NCI-H69 (cell line): ENCODE measurements at regions not wholly inside any gene's neighbourhood (a gene's known extent, or its start where the extent isn't known, plus 50 kb on each side); places are given as distances from the start of the nearest gene placed in this dataset.
A peak's percentile ranks its signal among the peaks of the same experiment; 100 is the strongest.
"Not testable (repeated sequence)": the region's sequence is repeated elsewhere in the genome, so short reads cannot be mapped to it uniquely, and the experiment has no call there.

Source experiments
- DNase-seq: peaks from one replicate; lab custom pipeline; 2025; lab: John Stamatoyannopoulos, UW

DNA sequence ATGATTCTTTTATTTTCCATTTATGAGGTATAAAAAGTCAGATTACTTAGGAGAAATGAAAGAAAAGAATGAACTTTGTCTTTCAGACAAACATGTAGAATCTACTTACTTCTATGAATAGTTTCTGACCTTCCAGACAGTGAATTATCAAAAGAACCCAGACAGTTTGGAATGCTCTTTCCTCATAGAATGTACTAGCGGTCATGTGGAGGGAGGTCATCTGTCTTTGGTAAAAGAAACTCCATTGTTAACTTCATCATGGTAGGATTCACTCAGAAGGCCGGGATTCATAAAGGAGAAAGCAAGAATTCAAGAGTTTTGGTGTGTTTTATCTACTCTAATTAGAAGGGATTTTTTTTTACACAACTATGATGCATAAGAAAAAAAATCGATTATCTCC is 144.8 kb upstream of the ZNF804B start:
- DNase-seq: no peak

GRCh38 chr7:88610942-88611341 is 148.6 kb upstream of the ZNF804B start:
- DNase-seq: no peak

DNA sequence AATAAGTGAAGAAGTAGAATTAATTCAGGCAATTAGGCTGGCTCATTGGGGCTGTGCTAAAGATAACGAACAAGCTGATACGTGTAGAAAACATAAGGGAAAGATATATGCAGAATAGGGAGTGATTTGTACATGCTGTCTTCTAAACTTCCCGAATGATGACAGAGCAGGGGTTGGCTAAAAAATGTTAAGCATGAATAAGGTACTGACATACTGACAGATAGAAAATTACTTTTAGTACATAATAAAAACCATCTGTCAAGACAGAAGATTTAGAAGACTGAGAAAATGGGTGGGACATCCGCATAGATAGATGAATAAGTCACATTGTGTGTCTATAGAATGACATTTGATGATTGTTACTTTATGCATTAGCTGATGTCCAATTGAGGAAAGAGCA is 158.8 kb upstream of the ZNF804B start:
- DNase-seq: no peak

DNA sequence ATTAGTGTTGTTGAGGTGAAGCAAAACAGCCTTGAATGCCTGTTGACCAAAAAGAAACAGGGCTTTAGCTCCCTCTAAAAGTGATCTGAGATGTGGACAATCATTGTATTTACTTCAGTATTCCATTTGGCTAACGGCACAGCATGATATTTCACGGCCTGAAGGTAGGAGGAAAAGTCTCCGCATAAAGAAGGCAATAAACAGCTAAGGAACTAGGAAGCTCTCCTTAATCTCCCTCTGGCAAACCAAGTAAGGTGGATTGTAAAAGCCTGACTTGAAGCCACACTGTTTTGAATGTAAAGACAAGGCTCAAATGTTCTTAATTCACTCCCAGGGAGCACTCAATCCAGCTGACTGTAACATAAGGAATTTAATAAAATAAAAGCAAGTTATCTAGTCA is 160.0 kb upstream of the ZNF804B start:
- DNase-seq: no peak

DNA sequence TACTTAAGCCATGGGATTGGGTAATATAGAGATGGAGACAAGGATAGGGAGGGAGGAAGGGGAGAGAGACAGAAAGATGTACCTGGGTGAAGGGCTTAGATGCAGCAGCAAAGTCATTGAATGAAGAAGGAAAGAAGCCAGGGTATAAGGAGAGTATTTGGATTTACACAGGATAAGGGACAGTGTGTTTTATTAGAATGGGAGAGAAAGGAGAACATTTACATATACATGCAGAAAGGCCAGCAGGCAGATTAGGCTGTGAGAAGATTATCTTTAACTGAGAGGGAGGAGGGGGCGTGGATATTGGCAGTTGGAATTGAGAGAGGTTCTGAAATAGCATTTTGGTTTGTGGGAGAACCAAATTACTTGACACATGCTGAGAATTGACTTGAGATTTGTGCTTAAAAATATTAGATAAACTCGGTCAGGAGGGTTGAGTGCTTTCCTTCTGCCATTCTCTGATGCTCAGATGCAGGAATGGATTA is 161.5 kb upstream of the ZNF804B start:
- no peak for DNase-seq

GRCh38 chr7:88590963-88591362 is 168.5 kb upstream of the ZNF804B start:
- no peak for DNase-seq

- no peak for DNase-seq
Measured at GRCh38 chr7:88589927-88590326, 169.6 kb upstream of the ZNF804B start.

DNA sequence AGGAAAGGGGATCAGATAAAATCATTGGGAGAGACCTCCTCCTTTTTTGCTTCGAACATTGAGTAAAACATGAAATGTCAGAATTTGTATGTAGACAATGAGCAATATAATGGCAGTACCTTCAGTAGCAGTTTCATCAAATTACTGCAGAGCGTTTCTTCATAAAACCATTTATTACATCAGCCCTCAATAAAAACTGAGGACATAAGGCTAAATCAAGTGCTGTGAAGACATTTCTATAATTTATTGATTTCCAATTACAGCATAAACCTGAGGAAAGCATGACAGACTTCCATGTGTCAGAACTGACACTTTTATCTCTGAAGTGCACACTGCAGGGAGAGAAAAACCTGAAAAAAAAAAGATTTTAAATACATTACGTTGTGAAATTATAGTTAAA is 172.6 kb upstream of the ZNF804B start:
- DNase-seq: no peak

GRCh38 chr7:88586219-88586618 is 173.3 kb upstream of the ZNF804B start:
- no peak for DNase-seq

- no peak for DNase-seq
Measured at GRCh38 chr7:88576720-88577119, 182.8 kb upstream of the ZNF804B start.

DNA sequence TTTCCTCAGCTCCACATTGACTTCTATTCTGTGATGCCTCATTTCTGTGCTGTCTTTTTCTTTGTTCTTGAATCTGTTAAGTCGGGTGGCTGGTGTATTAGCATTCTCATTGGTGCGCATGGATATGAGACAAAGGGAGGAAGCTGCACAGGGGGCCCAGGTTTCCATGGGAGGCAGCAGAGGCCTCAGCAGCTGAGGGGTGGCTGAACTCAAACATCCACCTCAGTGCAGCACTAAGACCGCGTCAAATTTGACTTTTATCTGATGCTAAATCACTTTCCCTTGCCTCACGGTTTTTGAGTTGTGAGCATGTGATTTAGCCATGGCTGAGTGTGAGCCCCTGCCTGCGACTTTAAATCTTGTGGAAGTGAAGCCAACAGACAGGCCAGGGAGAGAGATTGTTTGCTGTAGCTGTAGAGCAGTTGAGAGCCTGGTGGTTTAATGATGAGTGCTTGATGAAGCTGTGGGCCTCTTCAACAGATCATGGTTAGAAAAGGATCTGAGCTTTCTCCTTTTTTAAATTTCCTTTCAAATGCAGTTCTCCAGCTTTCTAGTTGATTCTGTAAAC is 193.3 kb upstream of the ZNF804B start:
- DNase-seq: no peak

DNA sequence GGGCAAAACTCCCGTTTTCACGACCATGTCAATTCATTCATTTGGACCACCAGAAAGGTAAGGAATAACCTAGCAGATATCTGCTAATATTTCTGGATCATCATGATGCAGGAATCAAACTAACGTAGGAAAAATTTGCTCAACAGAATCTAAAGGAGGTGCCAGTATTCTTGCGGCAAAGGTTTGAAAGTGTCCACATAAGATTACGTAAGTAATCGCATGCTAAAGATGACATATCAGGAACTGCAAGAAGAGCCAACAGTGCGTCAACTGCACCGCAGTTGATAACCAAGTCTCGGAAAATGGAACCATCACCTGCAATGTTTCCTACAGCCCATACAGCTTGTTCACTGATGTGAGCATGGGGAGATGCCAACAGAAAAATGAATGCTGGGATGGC is 194.1 kb upstream of the ZNF804B start:
- DNase-seq: no peak

GRCh38 chr7:88556441-88556840 is 203.1 kb upstream of the ZNF804B start:
- not testable (repeated sequence) for DNase-seq

DNA sequence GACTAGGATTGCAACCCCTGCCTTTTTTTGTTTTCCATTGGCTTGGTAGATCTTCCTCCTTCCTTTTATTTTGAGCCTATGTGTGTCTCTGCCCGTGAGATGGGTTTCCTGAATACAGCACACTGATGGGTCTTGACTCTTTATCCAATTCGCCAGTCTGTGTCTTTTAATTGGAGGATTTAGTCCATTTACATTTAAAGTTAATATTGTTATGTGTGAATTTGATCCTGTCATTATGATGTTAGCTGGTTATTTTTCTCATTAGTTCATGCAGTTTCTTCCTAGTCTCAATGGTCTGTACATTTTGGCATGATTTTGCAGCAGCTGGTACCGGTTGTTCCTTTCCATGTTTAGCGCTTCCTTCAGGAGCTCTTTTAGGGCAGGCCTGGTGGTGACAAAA is 204.7 kb upstream of the ZNF804B start:
- not testable (repeated sequence) for DNase-seq

- no peak for DNase-seq
Measured at GRCh38 chr7:88548399-88548798, 211.1 kb upstream of the ZNF804B start.

GRCh38 chr7:88546808-88547207 is 212.7 kb upstream of the ZNF804B start:
- peak; percentile 63 for DNase-seq

DNA sequence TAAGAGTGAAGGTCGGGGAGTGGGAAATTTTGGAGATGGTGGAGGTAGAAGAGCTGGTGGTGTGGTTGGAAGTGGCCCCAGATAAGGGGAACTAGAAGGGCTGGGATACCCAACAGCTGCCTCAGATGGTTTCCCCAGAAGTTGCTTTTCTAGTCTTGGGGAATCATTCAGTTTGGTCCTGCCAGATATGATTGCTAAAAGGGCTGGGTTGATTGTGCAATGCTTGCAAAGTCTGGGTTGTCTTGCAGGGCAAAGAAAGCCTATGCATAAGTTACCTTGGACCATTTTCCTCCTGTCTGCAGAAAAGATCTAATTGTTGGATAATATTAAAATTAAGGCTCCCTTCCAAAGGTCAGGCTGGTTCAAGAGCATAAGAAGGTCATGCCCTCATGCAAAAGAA is 213.8 kb upstream of the ZNF804B start:
- DNase-seq: no peak

GRCh38 chr7:88540012-88540411 is 219.5 kb upstream of the ZNF804B start:
- DNase-seq: peak; percentile 57

DNA sequence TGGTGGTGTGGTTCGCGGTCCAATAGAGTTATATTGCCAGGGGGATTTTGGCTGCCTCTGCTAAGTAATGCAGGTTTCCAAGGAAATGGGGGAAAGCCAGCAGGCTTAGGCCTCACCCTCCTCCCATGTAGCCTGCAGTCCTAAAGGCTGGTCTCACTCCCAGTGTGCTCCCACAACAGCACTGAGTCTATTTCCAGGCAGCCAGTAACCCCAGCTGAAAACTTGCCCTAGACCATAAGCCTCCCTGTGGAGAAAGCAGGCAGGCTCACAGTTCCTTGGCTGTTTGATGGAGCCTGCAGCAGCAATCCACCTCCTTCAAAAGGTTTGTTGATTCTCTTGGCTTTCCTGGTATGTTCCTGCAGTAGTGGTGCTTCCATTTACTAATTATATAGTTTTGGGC is 220.0 kb upstream of the ZNF804B start:
- peak; percentile 59 for DNase-seq

DNA sequence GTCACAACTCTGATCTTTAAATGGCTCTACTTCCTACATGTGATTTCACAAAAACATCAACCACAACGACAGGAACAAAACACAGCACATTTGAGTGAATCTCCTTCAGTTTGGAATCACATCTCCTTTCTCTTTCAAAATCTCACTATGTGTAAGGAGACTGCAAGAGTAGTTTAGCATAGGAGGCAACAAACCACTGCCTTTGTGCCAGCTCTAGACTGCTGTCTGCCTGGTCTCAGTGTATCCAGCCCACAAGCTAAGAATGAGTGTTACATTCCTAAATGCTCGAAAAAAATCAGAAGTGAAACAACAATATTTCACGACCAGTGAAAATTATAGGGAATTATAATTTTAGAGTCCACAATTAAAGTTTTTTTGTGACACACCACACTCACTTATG is 217.0 kb upstream of the STEAP4 start:
- DNase-seq: no peak

DNA sequence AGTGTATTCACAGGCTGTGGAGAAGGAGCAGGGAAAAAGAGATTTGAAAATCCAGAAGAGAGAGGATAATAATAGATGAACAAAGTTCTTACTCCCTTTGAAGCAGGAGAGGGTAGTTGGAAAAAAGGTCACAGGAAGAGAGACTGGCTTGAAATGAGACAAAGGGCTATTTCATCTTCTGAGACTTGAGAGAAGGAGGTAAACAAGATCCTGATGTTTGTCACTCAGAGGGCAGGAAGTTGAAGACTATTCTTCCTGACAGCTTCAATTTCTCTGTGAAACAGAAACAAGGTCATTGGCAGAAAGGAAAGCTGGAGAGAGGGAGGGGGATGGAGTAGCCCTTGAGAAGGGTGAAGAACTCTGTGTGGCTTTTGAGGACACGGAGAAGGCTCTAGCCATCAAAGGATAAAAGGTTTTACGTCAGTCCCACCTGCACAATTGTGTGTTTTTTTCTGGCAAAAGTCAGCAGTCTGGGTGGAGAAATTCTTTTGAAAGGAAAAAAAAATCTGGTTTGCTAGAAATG is 216.1 kb upstream of the STEAP4 start:
- DNase-seq: peak; percentile 10

DNA sequence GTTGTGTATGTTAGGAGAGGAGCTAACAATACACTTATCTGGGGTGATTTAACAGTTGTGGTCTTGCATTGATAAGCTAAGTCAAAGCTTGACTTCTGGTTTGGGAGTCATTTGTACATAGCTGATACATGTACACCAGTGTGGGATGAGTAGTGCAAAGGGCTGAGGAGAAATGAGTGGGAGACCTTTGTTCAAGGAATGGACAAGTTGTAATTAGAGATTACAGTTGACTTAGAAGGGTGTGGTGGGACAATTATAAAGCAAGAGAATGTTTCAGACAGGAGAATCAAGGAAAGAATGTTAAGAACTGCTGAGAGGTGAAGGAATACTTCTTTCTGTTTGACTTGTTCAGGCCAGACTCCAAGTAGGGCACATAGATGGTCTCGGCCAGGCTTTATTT is 209.7 kb upstream of the STEAP4 start:
- DNase-seq: no peak

- DNase-seq: no peak
Measured at GRCh38 chr7:88515301-88515700, 208.6 kb upstream of the STEAP4 start.

- DNase-seq: no peak
Measured at GRCh38 chr7:88509341-88509740, 202.6 kb upstream of the STEAP4 start.
